ENCODE measurements at regions not wholly inside any gene's neighbourhood (a gene's known extent, or its start where the extent isn't known, plus 50 kb on each side); places are given as distances from the start of the nearest gene placed in this dataset.

- Mint-ChIP-seq H3K27ac (no peak overlapping the region), H3K4me3 (no peak overlapping the region), H3K4me1 (ENCODE audit: unreplicated experiment) (no peaks in the 10 kb centered on the region), H3K9me3 (no peaks in the 10 kb centered on the region), H3K27me3 (no peaks in the 10 kb centered on the region), H3K36me3 (no peaks in the 10 kb centered on the region)
- TF ChIP-seq CTCF (conservative IDR thresholded peaks at IDR 0.05), result no peak
- DNase-seq (ENCODE audit: extremely low spot score, unreplicated experiment), result no peak
These were observed 247.6 kb upstream of the CNKSR2 start for GRCh38 chrX:21126661-21127060.

- Mint-ChIP-seq H3K9me3 (no peaks in the 10 kb centered on the region), H3K4me3 (no peak overlapping the region)
These were observed 242.9 kb upstream of the CNKSR2 start for GRCh38 chrX:21131346-21131745.

GRCh38 chrX:21131786-21132185 is 242.4 kb upstream of the CNKSR2 start:
- no peak for TF ChIP-seq CTCF (conservative IDR thresholded peaks at IDR 0.05)
- no peaks in the 10 kb centered on the region for H3K4me1 Mint-ChIP-seq (ENCODE audit: unreplicated experiment)
- no peak overlapping the region for H3K27ac Mint-ChIP-seq
- H3K4me3 Mint-ChIP-seq, result no peak overlapping the region
- H3K9me3 Mint-ChIP-seq, result no peaks in the 10 kb centered on the region
- H3K27me3 Mint-ChIP-seq, result no peaks in the 10 kb centered on the region
- no peaks in the 10 kb centered on the region for H3K36me3 Mint-ChIP-seq
- DNase-seq (ENCODE audit: extremely low spot score, unreplicated experiment), result no peak

More at GRCh38 chrX:21131346-21131745, 242.9 kb upstream of the CNKSR2 start:
- Mint-ChIP-seq H3K27ac (no peak overlapping the region), H3K36me3 (no peaks in the 10 kb centered on the region), H3K4me1 (ENCODE audit: unreplicated experiment) (no peaks in the 10 kb centered on the region), H3K27me3 (no peaks in the 10 kb centered on the region)
- DNase-seq (ENCODE audit: extremely low spot score, unreplicated experiment), result no peak
- TF ChIP-seq CTCF (conservative IDR thresholded peaks at IDR 0.05), result no peak

GRCh38 chrX:21132686-21133393 is 241.4 kb upstream of the CNKSR2 start:
- no peak for DNase-seq (ENCODE audit: extremely low spot score, unreplicated experiment)
- H3K27ac Mint-ChIP-seq, result no peak overlapping the region
- H3K36me3 Mint-ChIP-seq, result no peaks in the 10 kb centered on the region
- no peak for TF ChIP-seq CTCF (conservative IDR thresholded peaks at IDR 0.05)
- no peaks in the 10 kb centered on the region for H3K9me3 Mint-ChIP-seq
- H3K27me3 Mint-ChIP-seq, result no peaks in the 10 kb centered on the region
- H3K4me1 Mint-ChIP-seq (ENCODE audit: unreplicated experiment), result no peaks in the 10 kb centered on the region
- H3K4me3 Mint-ChIP-seq, result no peak overlapping the region

- no peak overlapping the region for H3K4me3 Mint-ChIP-seq
- H3K36me3 Mint-ChIP-seq, result no peaks in the 10 kb centered on the region
- no peak for TF ChIP-seq CTCF (conservative IDR thresholded peaks at IDR 0.05)
- no peak for DNase-seq (ENCODE audit: extremely low spot score, unreplicated experiment)
- no peaks in the 10 kb centered on the region for H3K27me3 Mint-ChIP-seq
- no peaks in the 10 kb centered on the region for H3K9me3 Mint-ChIP-seq
- H3K4me1 Mint-ChIP-seq (ENCODE audit: unreplicated experiment), result peaks cover 9% of the 10 kb centered on the region
- H3K27ac Mint-ChIP-seq, result no peak overlapping the region
These were observed 224.0 kb upstream of the CNKSR2 start for GRCh38 chrX:21150208-21150607.
